Calu3 (cell line): ENCODE measurements at regions not wholly inside any gene's neighbourhood (a gene's known extent, or its start where the extent isn't known, plus 50 kb on each side); places are given as distances from the start of the nearest gene placed in this dataset.

Source experiments
- BruUV-seq: library from RNA; stranded (reverse); fragments of 400-500 nt; replicated peaks from 2 replicates; lab custom pipeline; 2021; lab: Mats Ljungman, UMichigan
- CTCF ChIA-PET: fragments of 300-600 bp; sonication (Branson Sonifier 250); formaldehyde crosslinking; loops from one replicate; lab custom pipeline; 2022; ENCODE audit warnings: antibody characterized with exemption; lab: Charles Lee
- DNase-seq: peaks from one replicate; pipeline ENCODE4 v3.0.0; 2022
- H3K27ac Mint-ChIP-seq: one replicate; pipeline ENCODE4 v1.8.0; 2022; ENCODE audit warnings: mixed read lengths; ENCODE audit not compliant: unreplicated experiment
- H3K27me3 Mint-ChIP-seq: one replicate; pipeline ENCODE4 v1.8.0; 2022; ENCODE audit warnings: mixed read lengths; ENCODE audit not compliant: unreplicated experiment
- H3K36me3 Mint-ChIP-seq: one replicate; pipeline ENCODE4 v1.8.0; 2022; ENCODE audit warnings: mild to moderate bottlenecking, moderate library complexity, mixed read lengths; ENCODE audit not compliant: insufficient read depth, unreplicated experiment
- H3K4me1 Mint-ChIP-seq: one replicate; pipeline ENCODE4 v1.8.0; 2022; ENCODE audit warnings: mild to moderate bottlenecking, low read depth, mixed read lengths; ENCODE audit not compliant: unreplicated experiment
- H3K4me3 Mint-ChIP-seq: one replicate; pipeline ENCODE4 v1.8.0; 2022; ENCODE audit warnings: mild to moderate bottlenecking, low read depth, moderate library complexity, mixed read lengths; ENCODE audit not compliant: unreplicated experiment
- H3K9me3 Mint-ChIP-seq: one replicate; pipeline ENCODE4 v1.8.0; 2022; ENCODE audit warnings: low read depth, mixed read lengths; ENCODE audit not compliant: unreplicated experiment
- intact Hi-C: fragments of 100-400 bp; cut with micrococcal nuclease; formaldehyde crosslinking; loops from one replicate; pipeline ENCODE4 v1.10.0; 2022; ENCODE audit not compliant: unreplicated experiment
- TF ChIP-seq, protein P1 (sequence below): fragments of 200-600 bp; IDR thresholded peaks from one replicate; pipeline ENCODE4 v1.8.0; 2022; ENCODE audit warnings: antibody characterized with exemption; ENCODE audit not compliant: unreplicated experiment

DNA sequence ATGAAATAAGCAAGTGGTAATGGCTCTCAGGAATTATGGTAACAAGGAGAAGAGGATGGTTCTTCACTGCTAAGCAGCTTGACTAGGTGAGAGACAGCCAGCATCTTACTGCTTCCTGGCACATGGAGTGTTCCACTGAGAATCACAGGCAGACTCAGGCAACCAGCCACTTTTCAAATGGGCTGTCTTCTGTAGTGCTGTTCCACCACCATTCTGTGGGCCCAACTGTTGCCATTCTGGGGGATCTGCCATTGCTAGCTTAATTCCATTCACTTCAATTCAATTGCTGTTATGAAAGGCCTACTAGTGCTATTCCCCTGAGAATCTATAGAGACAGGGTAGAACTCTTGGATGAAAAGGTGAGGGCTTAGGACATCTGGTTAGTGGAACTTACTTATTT is 341.9 kb downstream of the KCNRG start:
- peaks cover 15% of the 10 kb centered on the region for H3K4me1 Mint-ChIP-seq

GRCh38 chr13:50357586-50358118 is 342.4 kb downstream of the KCNRG start:
- peaks cover 15% of the 10 kb centered on the region for H3K4me1 Mint-ChIP-seq
- CTCF ChIA-PET, result interaction anchor here (0.6 to 0.9 kb wide), 4 partner anchors 107 to 519 kb away, joined by 3 to 7 read pairs (median 4); no protein-coding TSS in a partner anchor
- TF ChIP-seq, protein P1, sequence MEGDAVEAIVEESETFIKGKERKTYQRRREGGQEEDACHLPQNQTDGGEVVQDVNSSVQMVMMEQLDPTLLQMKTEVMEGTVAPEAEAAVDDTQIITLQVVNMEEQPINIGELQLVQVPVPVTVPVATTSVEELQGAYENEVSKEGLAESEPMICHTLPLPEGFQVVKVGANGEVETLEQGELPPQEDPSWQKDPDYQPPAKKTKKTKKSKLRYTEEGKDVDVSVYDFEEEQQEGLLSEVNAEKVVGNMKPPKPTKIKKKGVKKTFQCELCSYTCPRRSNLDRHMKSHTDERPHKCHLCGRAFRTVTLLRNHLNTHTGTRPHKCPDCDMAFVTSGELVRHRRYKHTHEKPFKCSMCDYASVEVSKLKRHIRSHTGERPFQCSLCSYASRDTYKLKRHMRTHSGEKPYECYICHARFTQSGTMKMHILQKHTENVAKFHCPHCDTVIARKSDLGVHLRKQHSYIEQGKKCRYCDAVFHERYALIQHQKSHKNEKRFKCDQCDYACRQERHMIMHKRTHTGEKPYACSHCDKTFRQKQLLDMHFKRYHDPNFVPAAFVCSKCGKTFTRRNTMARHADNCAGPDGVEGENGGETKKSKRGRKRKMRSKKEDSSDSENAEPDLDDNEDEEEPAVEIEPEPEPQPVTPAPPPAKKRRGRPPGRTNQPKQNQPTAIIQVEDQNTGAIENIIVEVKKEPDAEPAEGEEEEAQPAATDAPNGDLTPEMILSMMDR, result no peak

More for the DNA sequence above, 341.9 kb downstream of the KCNRG start:
- no peak for DNase-seq
- Mint-ChIP-seq H3K9me3 (no peaks in the 10 kb centered on the region), H3K4me3 (peak overlapping the region; percentile 44), H3K27me3 (no peaks in the 10 kb centered on the region), H3K36me3 (no peaks in the 10 kb centered on the region), H3K27ac (peak overlapping the region; percentile 64)
- no TSS peak for BruUV-seq
- TF ChIP-seq, protein P1, result no peak
- intact Hi-C loops, result loop anchor here (10.0 kb wide), 1 partner anchor 72 kb away; no protein-coding TSS in a partner anchor
- CTCF ChIA-PET, result interaction anchor here (0.9 kb wide), 1 partner anchor 186 kb away, joined by 7 read pairs; no protein-coding TSS in a partner anchor

GRCh38 chr13:50358231-50359040 is 343.2 kb downstream of the KCNRG start:
- TF ChIP-seq, protein P1, result no peak
- Mint-ChIP-seq H3K9me3 (no peaks in the 10 kb centered on the region), H3K4me1 (peaks cover 15% of the 10 kb centered on the region), H3K27ac (no peak overlapping the region), H3K36me3 (no peaks in the 10 kb centered on the region), H3K4me3 (no peak overlapping the region), H3K27me3 (no peaks in the 10 kb centered on the region)
- intact Hi-C loops, result loop anchor here (10.0 kb wide), 1 partner anchor 74 kb away; no protein-coding TSS in a partner anchor
- BruUV-seq, result no TSS peak
- CTCF ChIA-PET, result interaction anchor here (0.6 to 0.9 kb wide), 3 partner anchors 156 to 520 kb away, joined by 3 to 7 read pairs (median 4); no protein-coding TSS in a partner anchor
- no peak for DNase-seq

More at GRCh38 chr13:50357586-50358118, 342.4 kb downstream of the KCNRG start:
- BruUV-seq, result no TSS peak
- no peaks in the 10 kb centered on the region for H3K36me3 Mint-ChIP-seq
- peak overlapping the region; percentile 44 for H3K4me3 Mint-ChIP-seq
- peak overlapping the region; percentile 64 for H3K27ac Mint-ChIP-seq
- H3K9me3 Mint-ChIP-seq, result no peaks in the 10 kb centered on the region
- no peaks in the 10 kb centered on the region for H3K27me3 Mint-ChIP-seq
- peak; percentile 56 for DNase-seq
- intact Hi-C loops, result loop anchor here (10.0 kb wide), 1 partner anchor 73 kb away; no protein-coding TSS in a partner anchor

DNA sequence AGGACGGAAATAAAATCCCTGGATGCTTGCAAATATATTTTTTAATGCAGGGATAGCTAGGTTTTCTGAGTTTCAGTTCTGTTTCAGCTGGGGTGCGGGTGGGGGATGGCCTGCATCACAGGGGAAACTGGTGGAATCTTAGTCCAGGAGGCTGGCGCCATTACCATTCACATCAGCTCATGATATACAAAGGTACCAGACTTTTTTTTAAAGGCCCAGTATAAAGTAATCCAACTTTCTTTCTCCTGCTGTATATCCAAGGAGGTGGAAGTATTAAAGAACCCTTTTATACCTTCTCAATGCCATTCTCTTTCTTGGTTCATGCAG is 343.8 kb downstream of the KCNRG start:
- no peak overlapping the region for H3K4me3 Mint-ChIP-seq
- no peaks in the 10 kb centered on the region for H3K9me3 Mint-ChIP-seq
- no peak overlapping the region for H3K27ac Mint-ChIP-seq
- H3K27me3 Mint-ChIP-seq, result no peaks in the 10 kb centered on the region
- intact Hi-C loops, result loop anchor here (10.0 kb wide), 1 partner anchor 74 kb away; no protein-coding TSS in a partner anchor
- no TSS peak for BruUV-seq
- CTCF ChIA-PET, result no interaction called here
- no peaks in the 10 kb centered on the region for H3K36me3 Mint-ChIP-seq
- peaks cover 15% of the 10 kb centered on the region for H3K4me1 Mint-ChIP-seq
- no peak for DNase-seq
- TF ChIP-seq, protein P1, result no peak
